SK-N-SH treated with all-trans-retinoic acid at 6 μM for 48 hours (cell line): ENCODE measurements at regions not wholly inside any gene's neighbourhood (a gene's known extent, or its start where the extent isn't known, plus 50 kb on each side); places are given as distances from the start of the nearest gene placed in this dataset.
A peak's percentile ranks its signal among the peaks of the same experiment; 100 is the strongest.

Experiments used
- ATAC-seq: fragments of 200-7000 bp; cut with Tn5 transposase; 3 replicates; pipeline ENCODE4 v1.9.1; 2020; ENCODE audit warnings: mild to moderate bottlenecking, moderate library complexity
- BACH2 ChIP-seq: fragments of 250-450 bp; sonication (Bioruptor Pico); IDR thresholded peaks from 2 replicates; pipeline ENCODE4 v1.9.0; 2021; ENCODE audit warnings: mild to moderate bottlenecking, borderline replicate concordance
- CREB5 ChIP-seq: fragments of 250-450 bp; sonication (Bioruptor Pico); IDR thresholded peaks from 2 replicates; pipeline ENCODE4 v1.5.1; 2020; ENCODE audit warnings: low read depth, mild to moderate bottlenecking, moderate library complexity
- CSDC2 ChIP-seq: fragments of 250-450 bp; sonication (Bioruptor Pico); IDR thresholded peaks from 2 replicates; pipeline ENCODE4 v1.5.0; 2020; ENCODE audit warnings: mild to moderate bottlenecking, moderate library complexity
- CSRNP3 ChIP-seq: fragments of 250-450 bp; sonication (Bioruptor Pico); IDR thresholded peaks from 2 replicates; pipeline ENCODE4 v1.5.1; 2021; ENCODE audit warnings: mild to moderate bottlenecking, moderate library complexity
- ESRRG ChIP-seq: fragments of 250-450 bp; sonication (Bioruptor Pico); IDR thresholded peaks from 2 replicates; pipeline ENCODE4 v1.6.1; 2021; ENCODE audit warnings: mild to moderate bottlenecking
- GLIS3 ChIP-seq: fragments of 250-450 bp; sonication (Bioruptor Pico); IDR thresholded peaks from 2 replicates; pipeline ENCODE4 v1.5.0; 2020; ENCODE audit warnings: mild to moderate bottlenecking, moderate library complexity
- ISL1 ChIP-seq: fragments of 250-450 bp; sonication (Bioruptor Pico); IDR thresholded peaks from 2 replicates; pipeline ENCODE4 v2.1.2; 2022; ENCODE audit warnings: mild to moderate bottlenecking, moderate library complexity
- OSR1 ChIP-seq: fragments of 250-450 bp; sonication (Bioruptor Pico); IDR thresholded peaks from 2 replicates; pipeline ENCODE4 v1.8.0; 2022; ENCODE audit warnings: moderate library complexity, mild to moderate bottlenecking, inconsistent platforms
- PATZ1 ChIP-seq: fragments of 250-450 bp; sonication (Bioruptor Pico); IDR thresholded peaks from 2 replicates; pipeline ENCODE4 v1.8.0; 2020; ENCODE audit warnings: mild to moderate bottlenecking, moderate library complexity, borderline replicate concordance
- POU6F1 ChIP-seq: fragments of 250-450 bp; sonication (Bioruptor Pico); IDR thresholded peaks from 2 replicates; pipeline ENCODE4 v1.8.0; 2021; ENCODE audit warnings: low read depth, mild to moderate bottlenecking, moderate library complexity, borderline replicate concordance
- PPARA ChIP-seq: fragments of 250-450 bp; sonication (Bioruptor Pico); IDR thresholded peaks from 2 replicates; pipeline ENCODE4 v1.5.0; 2020; ENCODE audit warnings: mild to moderate bottlenecking, borderline replicate concordance
- RARB ChIP-seq: fragments of 250-450 bp; sonication (Bioruptor Pico); IDR thresholded peaks from 2 replicates; pipeline ENCODE4 v1.8.0; 2021; ENCODE audit warnings: mild to moderate bottlenecking, moderate library complexity
- SNAI2 ChIP-seq: fragments of 250-450 bp; sonication (Bioruptor Pico); IDR thresholded peaks from 2 replicates; pipeline ENCODE4 v1.5.0; 2020; ENCODE audit warnings: mild to moderate bottlenecking, moderate library complexity
- TOX ChIP-seq: fragments of 250-450 bp; sonication (Bioruptor Pico); IDR thresholded peaks from 2 replicates; pipeline ENCODE4 v1.8.0; 2021; ENCODE audit warnings: mild to moderate bottlenecking, moderate library complexity, borderline replicate concordance
- TSHZ2 ChIP-seq: fragments of 250-450 bp; sonication (Bioruptor Pico); IDR thresholded peaks from 2 replicates; pipeline ENCODE4 v1.5.0; 2020; ENCODE audit warnings: mild to moderate bottlenecking, moderate library complexity
- ZC3H10 ChIP-seq: fragments of 250-450 bp; sonication (Bioruptor Pico); IDR thresholded peaks from 2 replicates; pipeline ENCODE4 v1.5.1; 2021; ENCODE audit warnings: mild to moderate bottlenecking, moderate library complexity
- ZFP3 ChIP-seq: fragments of 250-450 bp; sonication (Bioruptor Pico); IDR thresholded peaks from 2 replicates; pipeline ENCODE4 v1.5.0; 2020; ENCODE audit warnings: mild to moderate bottlenecking, moderate library complexity
- ZFP30 ChIP-seq: fragments of 450-650 bp; formaldehyde crosslinking; IDR thresholded peaks from 2 replicates; pipeline ENCODE4 v1.5.0; 2022; ENCODE audit warnings: mild to moderate bottlenecking, moderate library complexity
- ZNF565 ChIP-seq: fragments of 450-650 bp; formaldehyde crosslinking; conservative IDR thresholded peaks from 2 replicates; pipeline ENCODE4 v1.5.0; 2020; ENCODE audit warnings: low read depth, mild to moderate bottlenecking, moderate library complexity
- ZNF70 ChIP-seq: fragments of 450-650 bp; formaldehyde crosslinking; IDR thresholded peaks from 2 replicates; pipeline ENCODE4 v1.5.0; 2020; ENCODE audit warnings: mild to moderate bottlenecking, moderate library complexity
- ZNF8 ChIP-seq: fragments of 450-650 bp; formaldehyde crosslinking; IDR thresholded peaks from 2 replicates; pipeline ENCODE4 v1.5.0; 2020; ENCODE audit warnings: mild to moderate bottlenecking, moderate library complexity

- TF ChIP-seq CSRNP3 (CRISPR knock-in tag) (no peak), ZNF8 (CRISPR knock-in tag) (no peak), CREB5 (CRISPR knock-in tag) (no peak), POU6F1 (CRISPR knock-in tag) (no peak), TOX (CRISPR knock-in tag) (no peak), ZNF70 (CRISPR knock-in tag) (no peak), GLIS3 (CRISPR knock-in tag) (no peak), PATZ1 (CRISPR knock-in tag) (no peak)
- ATAC-seq: peak; percentile 31; the same call in 1 of the 3 replicates
These were observed 79.9 kb upstream of the COL13A1 start for GRCh38 chr10:69721690-69722310.

- ATAC-seq: no peak
- no peak for TF ChIP-seq SNAI2 (CRISPR knock-in tag)
- TF ChIP-seq BACH2 (CRISPR knock-in tag): no peak
- no peak for TF ChIP-seq ISL1 (CRISPR knock-in tag)
- TF ChIP-seq OSR1 (CRISPR knock-in tag): no peak
- no peak for TF ChIP-seq CREB5 (CRISPR knock-in tag)
- no peak for TF ChIP-seq ESRRG
- TF ChIP-seq ZNF8 (CRISPR knock-in tag): no peak
- no peak for TF ChIP-seq GLIS3 (CRISPR knock-in tag)
- TF ChIP-seq TSHZ2: no peak
- no peak for TF ChIP-seq CSRNP3 (CRISPR knock-in tag)
- TF ChIP-seq ZFP30 (CRISPR knock-in tag): no peak
- no peak for TF ChIP-seq TOX (CRISPR knock-in tag)
- no peak for TF ChIP-seq CSDC2
- TF ChIP-seq ZFP3: no peak
- no peak for TF ChIP-seq PPARA
- no peak for TF ChIP-seq RARB (CRISPR knock-in tag)
- TF ChIP-seq ZNF565: no peak
- no peak for TF ChIP-seq PATZ1 (CRISPR knock-in tag)
- no peak for TF ChIP-seq ZC3H10 (CRISPR knock-in tag)
- TF ChIP-seq ZNF70 (CRISPR knock-in tag): no peak
- TF ChIP-seq, all 23 proteins: peak for 0
These were observed 78.1 kb upstream of the COL13A1 start for GRCh38 chr10:69723653-69724052.
